Lower leg skin (tissue), 3 donors: ENCODE measurements at regions not wholly inside any gene's neighbourhood (a gene's known extent, or its start where the extent isn't known, plus 50 kb on each side); places are given as distances from the start of the nearest gene placed in this dataset.

ENCODE experiments used
- POLR2A ChIP-seq, 2 donors: fragments of 450-650 bp; IDR thresholded peaks; one replicate each; pipeline ENCODE4 v1.6.1; 2016 to 2017; ENCODE audit warnings: antibody characterized with exemption in 2 of 2, mild to moderate bottlenecking in 1 of 2, moderate library complexity in 1 of 2
- TF ChIP-seq, protein P1 (sequence below), 3 donors: fragments of 450-650 bp; IDR thresholded peaks; one replicate each; pipeline ENCODE4 v1.5.1; 2016; ENCODE audit warnings: antibody characterized with exemption in 3 of 3, mild to moderate bottlenecking in 3 of 3, moderate library complexity in 2 of 3

DNA sequence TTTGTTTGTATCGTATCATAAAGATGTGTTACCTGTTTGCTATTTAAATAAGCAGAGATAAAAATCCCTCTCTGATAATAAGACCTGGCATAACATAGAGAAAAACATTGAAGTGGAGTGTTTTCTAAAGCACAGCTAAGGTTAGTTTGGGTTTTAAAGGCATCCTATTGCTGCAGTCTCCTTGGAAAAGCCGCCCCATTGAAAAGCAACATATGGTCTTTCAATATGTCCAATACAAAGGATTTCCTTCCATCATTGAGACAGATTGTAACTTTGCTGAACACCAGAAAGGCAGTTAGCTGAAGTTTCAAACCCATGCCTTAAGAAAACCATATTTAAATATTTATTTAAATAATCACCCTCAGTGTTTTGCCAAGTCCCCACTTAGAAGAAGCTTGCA lies 898.5 kb upstream of the KCND2 start:
- TF ChIP-seq, protein P1, sequence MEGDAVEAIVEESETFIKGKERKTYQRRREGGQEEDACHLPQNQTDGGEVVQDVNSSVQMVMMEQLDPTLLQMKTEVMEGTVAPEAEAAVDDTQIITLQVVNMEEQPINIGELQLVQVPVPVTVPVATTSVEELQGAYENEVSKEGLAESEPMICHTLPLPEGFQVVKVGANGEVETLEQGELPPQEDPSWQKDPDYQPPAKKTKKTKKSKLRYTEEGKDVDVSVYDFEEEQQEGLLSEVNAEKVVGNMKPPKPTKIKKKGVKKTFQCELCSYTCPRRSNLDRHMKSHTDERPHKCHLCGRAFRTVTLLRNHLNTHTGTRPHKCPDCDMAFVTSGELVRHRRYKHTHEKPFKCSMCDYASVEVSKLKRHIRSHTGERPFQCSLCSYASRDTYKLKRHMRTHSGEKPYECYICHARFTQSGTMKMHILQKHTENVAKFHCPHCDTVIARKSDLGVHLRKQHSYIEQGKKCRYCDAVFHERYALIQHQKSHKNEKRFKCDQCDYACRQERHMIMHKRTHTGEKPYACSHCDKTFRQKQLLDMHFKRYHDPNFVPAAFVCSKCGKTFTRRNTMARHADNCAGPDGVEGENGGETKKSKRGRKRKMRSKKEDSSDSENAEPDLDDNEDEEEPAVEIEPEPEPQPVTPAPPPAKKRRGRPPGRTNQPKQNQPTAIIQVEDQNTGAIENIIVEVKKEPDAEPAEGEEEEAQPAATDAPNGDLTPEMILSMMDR (IDR thresholded peaks at IDR 0.05): no peak
- TF ChIP-seq POLR2A (IDR thresholded peaks at IDR 0.05): no peak
